HG02571 (cell line): ENCODE measurements at regions not wholly inside any gene's neighbourhood (a gene's known extent, or its start where the extent isn't known, plus 50 kb on each side); places are given as distances from the start of the nearest gene placed in this dataset.
"Not testable (repeated sequence)": the region's sequence is repeated elsewhere in the genome, so short reads cannot be mapped to it uniquely, and the experiment has no call there.

Source experiments
- ATAC-seq: cut with Tn5 transposase; IDR thresholded peaks from one replicate; pipeline ENCODE4 v1.9.1; 2021; ENCODE audit warnings: mild to moderate bottlenecking, moderate library complexity; ENCODE audit not compliant: unreplicated experiment

- ATAC-seq = no peak
Observed at GRCh38 chr19:27851002-27851481, 1361.9 kb downstream of the UQCRFS1 start.

- ATAC-seq = no peak
Observed at GRCh38 chr19:27846944-27847343, 1366.0 kb downstream of the UQCRFS1 start.

GRCh38 chr19:27844261-27844660, 1368.7 kb downstream of the UQCRFS1 start:
- ATAC-seq = no peak

GRCh38 chr19:27843861-27844260, 1369.1 kb downstream of the UQCRFS1 start:
- ATAC-seq = no peak

- ATAC-seq = no peak
Observed at GRCh38 chr19:27833031-27833430, 1379.9 kb downstream of the UQCRFS1 start.

GRCh38 chr19:27828829-27829228, 1384.1 kb downstream of the UQCRFS1 start:
- ATAC-seq = no peak

GRCh38 chr19:27824108-27824507, 1388.8 kb downstream of the UQCRFS1 start:
- ATAC-seq = no peak

- ATAC-seq = no peak
Observed at GRCh38 chr19:27822336-27822735, 1390.6 kb downstream of the UQCRFS1 start.

GRCh38 chr19:27821418-27822018, 1391.4 kb downstream of the UQCRFS1 start:
- ATAC-seq = no peak

GRCh38 chr19:27815985-27816384, 1397.0 kb downstream of the UQCRFS1 start:
- no peak for ATAC-seq

- ATAC-seq = not testable (repeated sequence)
Observed at GRCh38 chr19:27814834-27815233, 1398.1 kb downstream of the UQCRFS1 start.

GRCh38 chr19:27814274-27814673, 1398.7 kb downstream of the UQCRFS1 start:
- not testable (repeated sequence) for ATAC-seq

GRCh38 chr19:27806471-27807070, 1406.4 kb downstream of the UQCRFS1 start:
- no peak for ATAC-seq

- ATAC-seq = no peak
Observed at GRCh38 chr19:27805848-27806247, 1407.1 kb downstream of the UQCRFS1 start.

GRCh38 chr19:27802293-27802692, 1410.7 kb downstream of the UQCRFS1 start:
- not testable (repeated sequence) for ATAC-seq

GRCh38 chr19:27796540-27796939, 1416.4 kb downstream of the UQCRFS1 start:
- no peak for ATAC-seq

- ATAC-seq = no peak
Observed at GRCh38 chr19:27796073-27796472, 1416.9 kb downstream of the UQCRFS1 start.

- ATAC-seq = no peak
Observed at GRCh38 chr19:27795369-27795768, 1417.6 kb downstream of the UQCRFS1 start.

- peak; percentile 2 for ATAC-seq
Observed at GRCh38 chr19:27794494-27795042, 1418.4 kb downstream of the UQCRFS1 start.

GRCh38 chr19:27793644-27794493, 1419.1 kb downstream of the UQCRFS1 start:
- ATAC-seq = peak; percentile 92

GRCh38 chr19:27793128-27793643, 1419.8 kb downstream of the UQCRFS1 start:
- peak; percentile 77 for ATAC-seq
